PFSK-1 (cell line): ENCODE measurements at regions not wholly inside any gene's neighbourhood (a gene's known extent, or its start where the extent isn't known, plus 50 kb on each side); places are given as distances from the start of the nearest gene placed in this dataset.

Experiments used
- FOXP2 ChIP-seq: optimal IDR thresholded peaks from 2 replicates; pipeline ENCODE3; 2011; ENCODE audit warnings: borderline replicate concordance, control low read depth, inconsistent platforms; ENCODE audit not compliant: insufficient read depth; ENCODE audit errors: extremely low read length, extremely low read depth
- POLR2AphosphoS5 ChIP-seq: IDR thresholded peaks from 2 replicates; pipeline ENCODE4 v1.6.1; 2012; ENCODE audit warnings: low read depth, mild to moderate bottlenecking, control low read depth, low read length, moderate library complexity
- SIN3A ChIP-seq: IDR thresholded peaks from 2 replicates; pipeline ENCODE4 v1.6.1; 2012; ENCODE audit warnings: mild to moderate bottlenecking, low read length, moderate library complexity, borderline replicate concordance; ENCODE audit not compliant: insufficient read depth
- TAF1 ChIP-seq: IDR thresholded peaks from 2 replicates; pipeline ENCODE4 v1.6.1; 2012; ENCODE audit warnings: low read length, control low read depth, borderline replicate concordance; ENCODE audit not compliant: insufficient read depth
- TF ChIP-seq, protein P1 (sequence below), 2 experiments: IDR thresholded peaks; 2 replicates each; pipeline versions ENCODE4 v1.6.1 to v1.8.0; 2011 to 2012; ENCODE audit warnings: low read depth in 2 of 2, low read length in 2 of 2, control low read depth in 1 of 2, inconsistent platforms in 1 of 2, mild to moderate bottlenecking in 1 of 2, moderate library complexity in 1 of 2; ENCODE audit not compliant: insufficient read depth in 1 of 2

DNA sequence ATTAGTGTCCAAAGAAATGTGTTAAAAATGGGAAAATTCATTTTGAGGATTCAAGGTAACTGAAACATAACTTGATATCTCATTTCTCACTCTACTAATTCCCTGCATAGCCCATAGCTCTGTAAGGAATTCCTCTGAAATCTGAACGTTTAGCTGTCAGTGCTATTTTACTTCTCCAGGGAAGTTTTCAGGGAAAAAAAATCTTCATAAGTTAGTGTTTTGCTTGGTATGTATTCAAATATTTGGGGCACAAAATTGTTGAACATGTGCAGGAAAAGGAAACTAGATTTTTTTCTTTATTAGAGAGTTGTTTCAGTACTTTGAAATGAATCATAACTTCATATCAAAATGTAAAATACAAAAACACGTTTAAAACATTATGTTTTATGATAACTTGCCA, 891.4 kb downstream of the CENPC start:
- TF ChIP-seq, protein P1, sequence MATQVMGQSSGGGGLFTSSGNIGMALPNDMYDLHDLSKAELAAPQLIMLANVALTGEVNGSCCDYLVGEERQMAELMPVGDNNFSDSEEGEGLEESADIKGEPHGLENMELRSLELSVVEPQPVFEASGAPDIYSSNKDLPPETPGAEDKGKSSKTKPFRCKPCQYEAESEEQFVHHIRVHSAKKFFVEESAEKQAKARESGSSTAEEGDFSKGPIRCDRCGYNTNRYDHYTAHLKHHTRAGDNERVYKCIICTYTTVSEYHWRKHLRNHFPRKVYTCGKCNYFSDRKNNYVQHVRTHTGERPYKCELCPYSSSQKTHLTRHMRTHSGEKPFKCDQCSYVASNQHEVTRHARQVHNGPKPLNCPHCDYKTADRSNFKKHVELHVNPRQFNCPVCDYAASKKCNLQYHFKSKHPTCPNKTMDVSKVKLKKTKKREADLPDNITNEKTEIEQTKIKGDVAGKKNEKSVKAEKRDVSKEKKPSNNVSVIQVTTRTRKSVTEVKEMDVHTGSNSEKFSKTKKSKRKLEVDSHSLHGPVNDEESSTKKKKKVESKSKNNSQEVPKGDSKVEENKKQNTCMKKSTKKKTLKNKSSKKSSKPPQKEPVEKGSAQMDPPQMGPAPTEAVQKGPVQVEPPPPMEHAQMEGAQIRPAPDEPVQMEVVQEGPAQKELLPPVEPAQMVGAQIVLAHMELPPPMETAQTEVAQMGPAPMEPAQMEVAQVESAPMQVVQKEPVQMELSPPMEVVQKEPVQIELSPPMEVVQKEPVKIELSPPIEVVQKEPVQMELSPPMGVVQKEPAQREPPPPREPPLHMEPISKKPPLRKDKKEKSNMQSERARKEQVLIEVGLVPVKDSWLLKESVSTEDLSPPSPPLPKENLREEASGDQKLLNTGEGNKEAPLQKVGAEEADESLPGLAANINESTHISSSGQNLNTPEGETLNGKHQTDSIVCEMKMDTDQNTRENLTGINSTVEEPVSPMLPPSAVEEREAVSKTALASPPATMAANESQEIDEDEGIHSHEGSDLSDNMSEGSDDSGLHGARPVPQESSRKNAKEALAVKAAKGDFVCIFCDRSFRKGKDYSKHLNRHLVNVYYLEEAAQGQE (IDR thresholded peaks at IDR 0.05; ENCODE audit: insufficient read depth in 1 of 2, low read depth in 2 of 2, low read length in 2 of 2), result no peak
- TF ChIP-seq POLR2AphosphoS5 (no peak), TAF1 (no peak), SIN3A (no peak), FOXP2 (no peak)

DNA sequence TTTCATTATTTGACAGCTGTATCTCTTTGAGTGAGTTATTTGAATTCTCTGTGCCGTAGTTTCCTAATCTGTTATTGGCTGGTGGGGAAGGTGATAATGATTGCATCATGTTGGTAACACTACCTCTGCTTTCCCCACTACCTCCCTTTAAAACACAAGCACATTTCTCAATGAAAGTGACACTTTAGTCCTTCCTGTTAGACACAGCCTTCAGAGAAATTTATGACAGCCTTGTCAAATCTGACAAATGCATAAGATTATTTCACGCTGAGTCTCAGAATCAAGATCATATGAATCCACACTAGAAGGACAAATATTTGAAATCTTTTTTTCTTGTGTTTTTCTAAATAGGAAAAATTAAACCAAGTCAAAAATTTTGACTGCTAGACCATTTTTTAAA, 896.1 kb downstream of the CENPC start:
- TF ChIP-seq TAF1 (no peak), FOXP2 (no peak), SIN3A (no peak), POLR2AphosphoS5 (no peak)
- TF ChIP-seq, protein P1 (IDR thresholded peaks at IDR 0.05; ENCODE audit: insufficient read depth in 1 of 2, low read depth in 2 of 2, low read length in 2 of 2), result no peak

DNA sequence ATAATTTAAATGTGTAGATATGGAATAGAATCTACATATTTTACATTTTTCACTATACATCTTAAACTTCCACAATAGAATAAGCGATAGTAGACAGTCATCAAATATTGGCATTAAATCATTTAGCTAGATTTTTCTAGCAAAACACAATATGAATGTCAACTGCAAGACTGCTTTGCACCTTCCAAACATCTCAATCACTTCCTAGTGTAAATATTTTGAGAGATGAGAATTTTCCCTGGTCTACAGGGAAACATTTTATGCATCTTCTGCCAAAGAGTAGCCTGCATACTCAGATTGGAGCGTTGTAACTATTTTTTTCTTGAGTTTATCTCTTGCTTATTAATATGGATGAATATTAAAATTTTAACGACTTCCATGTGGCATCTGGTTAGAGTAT, 897.4 kb downstream of the CENPC start:
- TF ChIP-seq SIN3A, result no peak
- TF ChIP-seq TAF1, result no peak
- TF ChIP-seq FOXP2, result no peak
- TF ChIP-seq POLR2AphosphoS5, result no peak
- TF ChIP-seq, protein P1 (IDR thresholded peaks at IDR 0.05; ENCODE audit: insufficient read depth in 1 of 2, low read depth in 2 of 2, low read length in 2 of 2), result no peak

DNA sequence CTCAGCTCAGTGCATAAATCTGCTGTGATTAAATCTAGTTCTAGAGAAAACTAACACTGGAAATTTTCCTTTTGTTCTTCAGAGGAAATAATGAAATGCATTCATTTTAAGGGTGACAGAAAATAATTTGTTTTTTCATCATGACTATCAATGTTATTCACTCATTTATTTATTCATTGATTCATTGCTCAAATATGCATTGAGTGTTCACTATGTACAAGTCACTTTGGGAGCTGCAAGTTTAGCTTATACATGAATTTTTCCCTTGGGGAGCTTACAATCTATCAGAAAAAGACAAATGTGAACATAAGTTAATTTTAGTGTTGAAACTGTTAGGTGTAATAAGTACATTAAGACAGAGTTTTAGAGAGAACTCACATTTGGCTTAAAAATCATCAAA, 897.8 kb downstream of the CENPC start:
- TF ChIP-seq, protein P1 (IDR thresholded peaks at IDR 0.05; ENCODE audit: insufficient read depth in 1 of 2, low read depth in 2 of 2, low read length in 2 of 2), result no peak
- TF ChIP-seq POLR2AphosphoS5 (no peak), TAF1 (no peak), SIN3A (no peak), FOXP2 (no peak)

DNA sequence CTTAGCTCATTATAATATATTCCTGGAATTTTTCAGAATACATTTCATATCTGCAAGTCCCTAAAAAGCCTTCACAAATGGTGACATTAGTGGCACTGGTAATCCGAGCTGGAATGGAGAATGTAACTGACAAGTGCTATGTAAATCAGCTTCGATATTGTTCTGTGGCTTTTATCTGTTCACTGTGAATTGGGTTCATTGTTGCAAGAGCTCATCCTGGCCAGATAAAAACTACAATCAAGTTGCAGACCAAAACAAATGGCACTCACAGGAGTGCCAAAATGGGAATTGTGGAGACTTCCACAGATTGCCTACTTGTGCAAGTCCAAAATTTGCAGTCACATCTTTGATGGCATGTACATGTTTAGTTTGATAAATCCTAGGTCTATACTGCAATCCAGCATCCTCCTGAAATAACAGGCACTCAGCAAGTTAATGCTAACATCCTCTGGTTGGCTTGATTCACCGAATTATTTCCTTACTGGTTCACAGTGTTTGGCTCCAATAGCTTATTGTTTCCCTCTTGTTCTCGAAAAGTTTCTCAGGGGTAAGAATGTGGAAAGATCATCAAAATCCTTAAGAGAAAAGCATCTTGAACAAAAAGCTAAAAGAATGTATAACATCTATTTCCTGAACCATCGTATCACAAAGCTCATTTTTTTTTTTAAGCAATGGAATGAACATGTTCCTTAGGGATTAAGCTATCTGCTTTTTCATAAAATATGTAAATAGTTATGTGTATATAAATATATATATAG, 904.9 kb downstream of the CENPC start:
- TF ChIP-seq POLR2AphosphoS5 (no peak), SIN3A (no peak), FOXP2 (no peak)
- TF ChIP-seq, protein P1 (IDR thresholded peaks at IDR 0.05; ENCODE audit: insufficient read depth in 1 of 2, low read depth in 2 of 2, low read length in 2 of 2), result no peak
